ENCODE measurements at regions not wholly inside any gene's neighbourhood (a gene's known extent, or its start where the extent isn't known, plus 50 kb on each side); places are given as distances from the start of the nearest gene placed in this dataset.

DNA sequence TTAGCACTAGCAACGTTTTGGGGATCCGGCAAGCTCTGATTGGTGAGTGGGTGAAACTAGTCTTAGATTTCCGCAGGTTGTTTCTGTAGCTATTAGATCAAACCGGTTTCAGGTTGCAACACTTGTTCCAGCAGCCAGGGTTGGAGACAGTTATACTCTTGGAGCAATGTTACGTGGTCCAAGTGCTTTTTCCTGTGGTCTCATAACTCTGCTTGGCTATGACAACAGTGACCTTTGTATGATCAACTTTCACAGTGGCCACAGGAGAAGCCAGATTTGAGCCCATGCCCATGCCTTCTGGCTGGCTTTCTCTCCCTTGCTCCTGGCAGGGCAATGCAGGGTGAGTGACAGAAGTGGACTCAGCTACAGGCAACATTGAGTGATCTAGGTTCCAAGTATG lies 84.5 kb upstream of the TAF1B start:
- no peak for DNase-seq

DNA sequence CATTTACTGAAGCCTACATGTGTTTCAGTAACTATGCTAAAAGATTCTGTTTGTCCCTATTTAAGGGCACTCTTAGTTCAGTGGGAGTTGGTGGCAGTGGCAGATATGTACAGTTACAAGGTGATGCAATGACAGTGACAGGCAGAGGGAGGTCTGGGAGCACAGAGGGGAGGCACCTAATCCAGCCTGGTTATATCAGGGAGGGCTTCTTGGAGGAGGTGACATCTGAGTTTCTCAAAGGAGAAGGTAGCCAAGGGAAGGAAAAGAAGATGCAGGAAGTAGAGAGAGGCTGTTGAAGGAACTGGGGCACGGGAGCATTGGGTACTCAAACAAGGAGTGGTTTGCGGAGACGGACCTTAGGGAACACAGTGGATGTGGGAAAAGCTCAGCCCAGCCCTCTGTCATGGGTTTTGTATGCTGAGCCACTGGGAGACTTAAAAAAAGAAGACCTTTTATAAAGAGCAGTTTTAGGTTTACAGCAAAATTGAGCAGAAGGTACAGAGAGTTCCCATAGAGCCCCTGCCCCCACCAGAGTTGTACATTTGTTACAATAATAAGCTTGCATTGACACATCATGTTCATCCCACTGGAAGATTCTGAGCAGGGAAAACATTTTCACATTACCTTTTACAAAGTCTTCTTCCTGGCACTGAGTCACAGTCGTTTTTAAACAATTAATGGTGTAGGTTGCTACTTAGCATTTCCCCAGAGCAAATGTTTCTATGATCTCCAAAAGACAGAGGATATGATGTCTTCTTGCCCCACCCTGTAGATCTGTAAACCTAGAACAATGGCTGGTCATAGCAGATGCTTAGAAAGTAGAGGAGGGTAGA lies 83.0 kb upstream of the TAF1B start:
- no peak for DNase-seq

GRCh38 chr2:9760902-9761228 lies 82.4 kb upstream of the TAF1B start:
- DNase-seq: no peak

DNA sequence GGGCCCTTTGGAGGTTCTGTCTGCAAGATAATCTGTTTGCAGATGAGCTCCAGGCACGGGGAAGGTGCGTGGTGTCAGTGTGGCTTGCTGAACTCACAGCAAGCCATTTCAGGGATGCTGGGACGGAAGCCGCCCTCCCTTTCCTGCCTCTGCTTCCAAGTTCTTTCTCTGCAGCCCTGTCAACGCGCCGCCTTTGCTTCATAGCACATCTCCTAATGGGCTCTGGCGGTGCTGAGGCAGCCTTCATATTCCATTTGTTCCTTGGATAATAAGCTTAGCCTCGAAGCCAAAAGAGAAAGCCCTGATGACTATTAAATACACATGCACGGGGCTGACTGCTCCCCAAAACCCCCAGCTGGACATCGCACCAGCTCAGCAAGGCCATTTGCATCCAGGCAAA lies 81.7 kb upstream of the TAF1B start:
- DNase-seq: no peak

- DNase-seq: no peak
These were observed 81.1 kb upstream of the TAF1B start for GRCh38 chr2:9762164-9762563.

DNA sequence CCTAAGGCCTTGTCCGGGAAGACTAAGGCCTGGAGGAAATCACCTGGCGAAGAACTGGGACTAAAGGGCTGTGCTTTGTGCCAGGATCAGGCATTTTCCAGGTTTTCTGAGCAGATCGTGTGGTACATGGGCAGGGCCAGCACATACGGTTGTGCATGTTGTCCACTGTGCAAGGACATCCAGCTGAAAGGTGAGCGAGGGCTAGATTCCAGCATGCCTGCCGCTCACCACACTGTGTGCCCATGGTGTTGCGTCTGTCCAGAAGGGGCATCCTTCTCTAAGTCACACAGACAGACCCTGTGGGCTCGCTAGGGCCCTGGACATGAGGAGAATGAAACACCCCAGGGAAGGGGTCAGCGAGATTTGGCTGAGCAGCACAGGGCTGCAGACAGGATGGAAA lies 80.3 kb upstream of the TAF1B start:
- DNase-seq: no peak

DNA sequence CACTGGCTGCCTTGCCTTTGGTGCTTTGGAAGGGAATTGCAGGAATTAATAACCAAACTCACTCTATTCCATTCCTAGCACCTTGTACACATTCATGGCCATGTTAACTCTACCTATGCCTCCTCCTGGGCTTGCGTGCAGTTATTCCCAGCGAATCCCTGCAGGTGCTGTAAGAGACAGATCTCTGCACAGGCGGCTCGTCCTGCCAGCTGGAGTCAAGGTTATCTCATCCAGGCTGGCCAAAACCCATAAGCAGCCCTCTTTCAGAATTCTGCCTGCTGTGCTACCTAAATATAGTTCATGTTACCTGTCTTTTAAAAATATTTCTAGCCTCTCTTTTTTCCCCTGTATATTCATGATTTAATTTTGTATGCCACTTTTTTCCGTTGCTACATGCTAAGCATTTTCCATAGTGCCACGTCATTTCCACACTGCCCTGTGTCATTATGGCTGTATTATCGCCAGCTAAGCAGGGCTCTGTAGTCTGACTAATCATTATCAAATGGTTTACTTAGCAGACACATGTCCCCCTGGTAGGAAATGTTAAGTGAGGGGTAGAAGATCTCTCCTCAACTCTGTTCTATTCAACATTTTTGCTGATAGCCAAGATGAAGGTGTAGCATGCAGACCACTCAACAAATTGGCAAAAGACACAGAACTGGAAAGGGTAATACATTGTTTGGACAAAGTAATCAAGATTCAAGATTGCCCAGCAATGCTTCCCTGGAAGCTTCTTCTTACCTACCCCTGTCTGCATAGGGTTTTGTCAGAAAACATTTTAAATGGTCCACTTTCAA lies 79.7 kb upstream of the TAF1B start:
- DNase-seq: no peak

DNA sequence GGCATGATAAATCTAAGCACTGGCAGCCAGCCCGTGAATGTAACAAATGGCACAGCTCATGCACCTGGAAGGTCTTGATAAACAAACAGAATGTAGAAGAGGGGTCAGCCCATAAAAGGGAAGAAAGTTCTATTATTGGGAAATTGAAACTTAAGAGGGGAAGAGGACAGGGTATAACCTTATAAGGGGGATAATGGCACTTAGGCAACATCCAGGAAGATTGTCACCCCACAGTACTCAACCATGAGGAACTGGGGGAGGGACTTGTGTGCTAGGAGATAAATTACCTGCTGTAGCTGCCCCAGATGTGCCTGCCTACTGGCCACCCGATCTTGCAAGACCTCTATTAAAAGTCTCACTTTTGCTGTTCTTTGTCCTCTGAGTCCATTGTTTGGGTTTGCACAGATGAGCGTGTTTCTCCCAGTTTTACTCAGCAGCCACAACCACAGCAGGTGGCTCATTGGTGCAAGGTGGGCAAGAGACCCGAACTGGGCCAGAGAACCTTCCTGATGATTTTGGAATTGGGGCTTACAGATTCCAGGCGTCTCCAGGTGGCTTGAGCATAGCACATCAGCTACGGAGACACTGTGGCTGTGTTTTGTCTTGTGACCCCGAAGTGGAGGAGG lies 79.0 kb upstream of the TAF1B start:
- DNase-seq: no peak

GRCh38 chr2:9765611-9766531 lies 77.4 kb upstream of the TAF1B start:
- peak; percentile 68 for DNase-seq

DNA sequence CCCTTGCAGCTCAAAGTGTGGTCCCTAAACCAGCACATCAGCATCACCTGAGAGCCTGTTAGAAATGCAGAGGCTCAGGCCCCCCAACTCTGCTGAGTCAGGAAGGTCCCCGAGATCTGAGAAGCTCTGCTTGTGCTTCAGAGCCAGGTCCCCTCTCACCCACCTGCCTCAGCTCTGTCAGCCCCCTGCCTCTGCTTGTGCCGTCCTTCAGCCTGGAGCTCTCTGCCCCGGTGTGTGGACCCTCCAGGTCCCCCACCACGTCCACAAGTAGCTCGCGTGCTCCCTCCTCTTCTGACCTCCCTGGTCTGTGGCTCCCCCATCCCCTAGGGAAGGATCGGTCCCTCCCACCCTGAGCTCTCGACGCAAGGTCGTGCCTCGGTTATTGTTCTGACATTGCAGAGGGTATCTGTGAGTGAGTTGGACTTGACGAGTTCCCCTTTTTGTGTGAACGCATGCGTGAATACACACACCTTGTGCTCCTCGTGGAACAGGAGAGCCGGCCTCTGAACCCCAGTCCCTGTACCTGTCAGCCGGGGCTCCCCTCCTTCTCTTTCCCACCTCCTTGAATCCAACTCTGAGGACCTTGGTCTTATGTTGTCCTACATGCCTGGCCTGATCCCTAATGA lies 75.5 kb upstream of the TAF1B start:
- no peak for DNase-seq

DNA sequence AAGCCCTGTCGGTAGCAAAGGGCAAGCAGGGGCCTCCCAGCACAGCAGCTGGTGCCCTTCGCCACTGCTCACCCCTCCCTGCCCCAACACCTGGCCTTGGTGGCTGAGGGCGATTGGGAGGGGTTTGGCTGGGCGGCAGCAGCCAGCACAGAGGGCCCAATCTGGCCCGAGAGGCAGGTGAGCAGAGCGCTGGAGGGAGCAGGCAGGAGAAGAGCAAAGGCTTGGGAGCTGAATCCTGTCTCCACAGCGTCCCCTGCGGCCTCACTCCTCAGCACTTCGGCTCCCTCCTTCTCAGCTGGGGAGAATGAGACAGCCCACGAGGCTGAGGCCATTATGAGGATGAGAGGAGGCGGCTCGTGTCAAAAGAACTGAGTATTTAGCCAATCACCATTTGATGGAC lies 74.9 kb upstream of the TAF1B start:
- DNase-seq: peak; percentile 90

DNA sequence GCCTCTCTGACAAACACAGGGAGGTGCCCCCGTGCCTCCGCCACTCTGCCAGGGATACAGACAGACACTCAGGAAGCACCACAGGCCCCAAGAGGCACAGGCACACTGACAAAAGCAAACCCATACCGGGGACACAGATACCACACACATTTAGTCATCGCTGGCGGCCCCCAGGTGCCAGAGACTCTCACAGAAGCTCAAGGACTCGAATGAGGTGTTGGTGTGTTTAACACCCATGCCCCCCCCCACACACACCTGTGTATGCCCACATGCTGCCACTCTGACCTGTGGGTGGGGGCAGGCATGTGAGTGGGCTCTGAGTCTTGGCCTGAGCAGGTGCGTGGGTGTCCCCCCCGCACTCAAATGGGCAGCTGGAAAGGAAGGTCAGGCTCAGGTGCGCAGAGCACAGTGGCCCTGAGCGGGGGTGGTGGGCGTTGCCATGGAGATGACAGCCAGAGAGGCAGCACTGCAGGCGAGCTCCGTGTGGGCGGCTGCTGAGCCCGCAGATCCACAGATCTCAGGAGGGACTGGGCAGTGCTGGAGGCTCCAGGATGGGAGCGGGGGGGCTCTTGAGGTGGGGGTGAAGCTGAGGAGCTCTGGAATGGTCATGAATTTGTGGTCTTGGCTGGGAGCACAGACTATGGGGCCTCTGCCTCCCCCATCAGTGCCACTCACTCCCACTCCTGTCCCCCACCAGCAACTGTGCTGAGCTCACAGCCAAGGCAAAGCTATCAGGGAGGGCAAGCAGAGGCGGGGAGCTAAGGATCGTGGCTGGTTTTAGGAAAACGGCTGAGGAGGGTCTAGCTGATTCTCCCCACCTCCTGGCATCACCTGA lies 73.9 kb upstream of the TAF1B start:
- peak; percentile 80 for DNase-seq

GRCh38 chr2:9770006-9770307 lies 73.3 kb upstream of the TAF1B start:
- DNase-seq: no peak

GRCh38 chr2:9770308-9771100 lies 72.8 kb upstream of the TAF1B start:
- DNase-seq: peak; percentile 88

DNA sequence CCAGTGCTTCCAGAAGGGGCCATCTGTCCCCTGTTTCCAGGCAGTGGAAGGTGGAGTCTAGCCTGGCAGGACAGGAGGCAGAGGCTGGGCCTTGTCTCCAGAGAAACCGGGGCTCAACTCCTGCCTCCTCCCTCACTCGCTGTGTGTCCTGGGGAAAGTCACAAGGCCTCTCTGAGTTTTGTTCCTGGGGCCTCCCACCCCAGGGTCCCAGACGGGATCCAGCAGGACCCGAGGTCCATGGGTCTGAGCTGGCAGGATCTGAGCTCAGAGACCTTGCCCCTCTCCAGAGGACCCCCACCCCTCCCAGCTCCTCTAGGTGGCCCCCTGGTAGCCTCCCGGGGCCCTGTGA lies 72.2 kb upstream of the TAF1B start:
- DNase-seq: no peak

DNA sequence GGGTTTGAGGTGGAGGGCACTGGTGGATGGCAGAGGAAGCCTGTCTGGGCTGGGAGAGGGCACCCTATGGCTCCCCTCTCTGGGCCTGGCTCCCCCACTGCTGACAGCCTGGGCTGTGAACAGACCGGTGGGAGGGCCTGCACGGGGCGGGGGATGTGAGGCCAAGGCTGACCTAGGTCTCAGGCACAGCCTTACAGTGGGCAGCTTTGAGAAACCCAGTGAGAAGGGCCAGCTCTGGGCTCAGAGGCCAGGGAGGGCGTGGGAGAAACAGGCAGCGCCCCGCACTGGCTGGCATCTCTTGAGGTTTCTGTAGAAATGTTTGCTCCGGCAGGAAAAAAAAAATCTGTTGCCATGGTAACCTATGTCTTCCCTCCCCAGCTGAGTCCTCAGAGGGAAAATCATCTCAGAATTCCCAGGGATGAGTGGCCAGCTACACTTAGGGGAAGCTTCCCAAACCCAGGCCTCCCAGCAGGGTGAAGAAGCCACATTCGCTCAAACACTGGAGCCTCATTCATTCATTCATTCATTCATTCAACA lies 71.7 kb upstream of the TAF1B start:
- DNase-seq: no peak

DNA sequence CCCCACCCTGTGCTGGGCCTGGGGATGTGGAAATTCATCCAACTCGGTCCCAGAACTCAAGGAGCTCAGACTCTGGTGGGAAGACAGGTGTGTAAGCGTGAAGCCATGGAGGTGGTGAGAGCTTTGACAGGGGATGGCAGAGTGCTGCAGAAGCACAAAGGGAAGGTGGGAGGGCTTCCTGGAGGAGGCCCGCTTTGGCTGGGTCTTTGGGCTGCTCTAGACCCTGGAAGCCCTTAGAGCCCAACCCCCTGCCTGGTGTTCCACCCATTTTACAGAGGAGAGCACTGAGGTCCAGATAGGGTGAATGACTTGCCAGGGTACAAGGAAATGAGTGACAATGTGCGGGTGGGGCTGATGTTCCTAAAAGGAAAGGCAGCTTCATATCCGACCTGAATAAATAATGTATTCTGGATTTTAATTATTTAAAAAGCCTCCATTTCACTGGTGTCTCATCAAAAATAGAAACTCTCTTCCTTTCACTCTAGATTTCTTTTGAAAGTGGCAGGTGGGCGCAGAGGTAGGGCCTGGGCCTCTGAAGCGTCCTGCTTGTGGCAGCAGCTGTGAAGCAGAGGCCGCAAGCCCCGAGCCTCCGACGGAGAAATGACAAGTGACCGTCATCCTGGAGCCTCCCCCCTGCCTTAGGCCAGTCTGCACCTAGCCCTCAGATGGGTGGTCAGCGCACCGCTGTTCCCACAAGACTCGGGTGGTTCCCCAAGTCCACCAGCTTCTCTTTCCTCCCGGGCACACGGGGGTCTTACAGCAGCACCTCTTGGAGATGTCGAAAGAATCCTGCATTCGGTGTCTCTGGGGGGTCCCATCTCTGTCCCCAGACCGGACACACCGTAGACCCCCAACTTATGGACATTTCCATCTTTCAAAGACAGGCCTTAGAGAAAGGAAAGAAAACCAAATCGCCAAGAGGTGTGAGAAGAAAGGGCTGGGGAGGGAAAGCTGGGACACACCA lies 71.0 kb upstream of the TAF1B start:
- no peak for DNase-seq

DNA sequence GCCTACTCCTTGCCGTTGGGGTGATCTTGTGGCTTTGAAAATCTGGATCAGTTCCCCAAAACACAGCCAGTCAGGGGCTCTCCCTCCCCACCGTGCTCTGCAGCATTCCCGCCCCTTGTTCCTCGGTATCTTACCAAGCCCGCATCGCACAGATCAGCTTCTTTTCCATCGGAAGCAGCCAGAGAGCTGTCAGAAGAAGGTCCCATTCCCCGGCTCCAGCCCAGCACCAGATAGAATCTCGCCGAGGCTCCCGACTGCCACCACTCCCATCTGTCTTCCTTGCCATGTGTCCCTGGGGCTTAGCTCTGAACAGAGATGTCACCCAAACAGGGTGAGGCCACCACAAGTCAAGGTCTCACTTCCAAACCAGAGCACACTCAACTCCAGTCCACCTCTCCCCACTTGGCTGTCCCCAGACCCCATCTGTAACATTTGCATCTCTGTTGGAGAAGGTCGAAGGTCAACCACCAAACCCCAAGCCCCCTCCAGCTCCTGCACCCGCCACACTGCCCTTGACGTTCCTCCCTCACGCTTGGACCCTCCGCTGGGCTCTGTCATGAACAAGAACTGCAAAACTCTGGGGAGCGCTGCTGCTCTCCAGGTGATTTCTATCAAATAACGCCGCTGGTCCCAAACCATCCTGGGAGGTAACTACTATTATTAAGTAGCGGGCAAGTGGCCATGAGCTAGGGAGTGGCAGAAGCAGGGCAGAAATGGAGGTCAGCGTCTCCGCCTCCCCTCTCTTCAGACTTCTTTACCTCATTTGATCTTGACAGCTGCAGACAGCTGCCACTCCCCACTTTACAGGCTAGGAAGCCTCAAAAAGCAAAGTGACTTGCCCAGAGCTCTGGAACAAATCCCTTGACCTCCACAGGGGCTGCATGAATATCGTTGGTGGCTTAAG lies 70.0 kb upstream of the TAF1B start:
- DNase-seq: no peak
